OCI-LY7 (cell line): ENCODE measurements at regions not wholly inside any gene's neighbourhood (a gene's known extent, or its start where the extent isn't known, plus 50 kb on each side); places are given as distances from the start of the nearest gene placed in this dataset.

Experiments used
- BruUV-seq: library from RNA; stranded (reverse); fragments of 400-500 nt; replicated peaks from 2 replicates; lab custom pipeline; 2021; lab: Mats Ljungman, UMichigan
- CTCF ChIA-PET: fragments of 300-600 bp; sonication (Branson Sonifier 250); formaldehyde crosslinking; loops from one replicate; lab custom pipeline; 2022; ENCODE audit warnings: antibody characterized with exemption; ENCODE audit not compliant: unreplicated experiment; lab: Charles Lee
- POLR2A ChIA-PET: fragments of 300-600 bp; sonication (Branson Sonifier 250); formaldehyde crosslinking; loops from one replicate; lab custom pipeline; 2022; ENCODE audit warnings: antibody characterized with exemption; lab: Charles Lee
- DNase-seq: peaks from one replicate; pipeline ENCODE4 v3.0.0-alpha.2; 2015; ENCODE audit warnings: low spot score
- H2AFZ ChIP-seq: fragments of 200-600 bp; sonication (generic), shearing (Covaris generic); 2 replicates; pipeline ENCODE4 v1.6.1; 2014; ENCODE audit warnings: mild to moderate bottlenecking, antibody characterized with exemption, low read length, moderate library complexity
- H3K27ac ChIP-seq: fragments of 200-600 bp; sonication (generic); 2 replicates; pipeline ENCODE4 v1.5.1; 2014; ENCODE audit warnings: mixed run types, low read depth, mild to moderate bottlenecking, moderate library complexity, low read length, inconsistent platforms; ENCODE audit not compliant: poor library complexity, severe bottlenecking
- H3K36me3 ChIP-seq: fragments of 200-600 bp; sonication (generic); 2 replicates; pipeline ENCODE4 v1.6.1; 2014; ENCODE audit warnings: mild to moderate bottlenecking, antibody characterized with exemption, low read length, moderate library complexity, mixed read lengths; ENCODE audit not compliant: insufficient read depth
- H3K4me1 ChIP-seq: fragments of 200-600 bp; sonication (generic); 2 replicates; pipeline ENCODE4 v1.5.1; 2014; ENCODE audit warnings: mild to moderate bottlenecking, low read length; ENCODE audit not compliant: insufficient read depth, poor library complexity, severe bottlenecking
- H3K4me2 ChIP-seq: fragments of 200-600 bp; sonication (generic); 2 replicates; pipeline ENCODE4 v1.6.1; 2014; ENCODE audit warnings: mild to moderate bottlenecking, low read length
- H3K4me3 ChIP-seq: fragments of 200-600 bp; sonication (generic); 2 replicates; pipeline ENCODE4 v1.5.1; 2014; ENCODE audit warnings: mild to moderate bottlenecking, low read depth, low read length; ENCODE audit not compliant: poor library complexity, severe bottlenecking
- H3K79me2 ChIP-seq: fragments of 200-600 bp; sonication (generic); 2 replicates; pipeline ENCODE4 v1.6.1; 2016; ENCODE audit warnings: low read depth, mild to moderate bottlenecking, low read length, moderate library complexity, mixed read lengths; ENCODE audit not compliant: insufficient read depth
- H3K9me2 ChIP-seq: fragments of 200-600 bp; sonication (generic); 2 replicates; pipeline ENCODE4 v1.6.1; 2016; ENCODE audit warnings: mild to moderate bottlenecking, low read length, mixed read lengths; ENCODE audit not compliant: insufficient read depth
- H3K9me3 ChIP-seq: fragments of 200-600 bp; sonication (generic); 2 replicates; pipeline ENCODE4 v1.6.1; 2014; ENCODE audit warnings: mild to moderate bottlenecking, mixed run types, low read length, mixed read lengths
- H4K20me1 ChIP-seq: fragments of 200-600 bp; sonication (generic); 2 replicates; pipeline ENCODE4 v1.6.1; 2014; ENCODE audit warnings: mild to moderate bottlenecking, antibody characterized with exemption, low read length, moderate library complexity, mixed read lengths; ENCODE audit not compliant: insufficient read depth
- EZH2phosphoT487 ChIP-seq: fragments of 200-600 bp; sonication (generic); IDR thresholded peaks from 2 replicates; pipeline ENCODE4 v1.6.1; 2018; ENCODE audit warnings: low read depth, borderline replicate concordance, mild to moderate bottlenecking, mixed run types, antibody characterized with exemption, low read length, moderate library complexity, mixed read lengths
- intact Hi-C: fragments of 100-400 bp; cut with micrococcal nuclease; formaldehyde crosslinking; loops from one replicate; pipeline ENCODE4 v1.10.0; 2022; ENCODE audit not compliant: unreplicated experiment
- TF ChIP-seq, protein P1 (sequence below): fragments of 200-600 bp; sonication (generic); conservative IDR thresholded peaks from 2 replicates; pipeline ENCODE4 v1.5.1; 2014; ENCODE audit warnings: mild to moderate bottlenecking, antibody characterized with exemption, low read length, moderate library complexity, mixed read lengths

DNA sequence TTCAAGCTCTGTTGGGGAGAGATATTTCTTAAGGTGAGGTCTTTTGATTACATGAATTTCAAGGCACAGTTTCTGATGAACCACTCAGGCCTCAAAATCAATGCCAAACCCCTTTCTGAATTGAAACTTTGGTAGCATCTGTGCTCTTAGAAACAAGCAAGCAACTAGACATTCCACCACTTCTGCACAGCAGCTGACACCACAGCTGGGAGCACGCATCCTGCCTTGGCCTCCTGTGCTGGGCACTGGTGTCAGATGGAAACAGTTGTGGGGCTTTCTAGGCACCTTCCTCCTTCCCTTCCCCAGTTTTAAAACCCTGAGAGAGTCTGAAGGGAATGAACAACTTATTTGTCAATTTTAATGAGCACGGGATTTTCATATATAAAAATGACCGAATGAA is 360.2 kb downstream of the ADGRL2 start:
- Histone ChIP-seq H3K4me3 (no peak overlapping the region), H2AFZ (peak overlapping the region; percentile 50; the same call in 1 of the 2 replicates), H3K4me2 (no peak overlapping the region), H3K36me3 (no peaks in the 10 kb centered on the region), H4K20me1 (no peaks in the 10 kb centered on the region), H3K9me3 (no peaks in the 10 kb centered on the region), H3K9me2 (peaks cover 4% of the 10 kb centered on the region), H3K79me2 (no peaks in the 10 kb centered on the region), H3K27ac (no peak overlapping the region), H3K4me1 (no peaks in the 10 kb centered on the region)
- ChIA-PET POLR2A (no interaction called here), CTCF (no interaction called here)
- BruUV-seq = no TSS peak
- intact Hi-C loops = no loop called here
- no peak for DNase-seq
- TF ChIP-seq, protein P1, sequence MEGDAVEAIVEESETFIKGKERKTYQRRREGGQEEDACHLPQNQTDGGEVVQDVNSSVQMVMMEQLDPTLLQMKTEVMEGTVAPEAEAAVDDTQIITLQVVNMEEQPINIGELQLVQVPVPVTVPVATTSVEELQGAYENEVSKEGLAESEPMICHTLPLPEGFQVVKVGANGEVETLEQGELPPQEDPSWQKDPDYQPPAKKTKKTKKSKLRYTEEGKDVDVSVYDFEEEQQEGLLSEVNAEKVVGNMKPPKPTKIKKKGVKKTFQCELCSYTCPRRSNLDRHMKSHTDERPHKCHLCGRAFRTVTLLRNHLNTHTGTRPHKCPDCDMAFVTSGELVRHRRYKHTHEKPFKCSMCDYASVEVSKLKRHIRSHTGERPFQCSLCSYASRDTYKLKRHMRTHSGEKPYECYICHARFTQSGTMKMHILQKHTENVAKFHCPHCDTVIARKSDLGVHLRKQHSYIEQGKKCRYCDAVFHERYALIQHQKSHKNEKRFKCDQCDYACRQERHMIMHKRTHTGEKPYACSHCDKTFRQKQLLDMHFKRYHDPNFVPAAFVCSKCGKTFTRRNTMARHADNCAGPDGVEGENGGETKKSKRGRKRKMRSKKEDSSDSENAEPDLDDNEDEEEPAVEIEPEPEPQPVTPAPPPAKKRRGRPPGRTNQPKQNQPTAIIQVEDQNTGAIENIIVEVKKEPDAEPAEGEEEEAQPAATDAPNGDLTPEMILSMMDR = no peak
- TF ChIP-seq EZH2phosphoT487 = no peak

DNA sequence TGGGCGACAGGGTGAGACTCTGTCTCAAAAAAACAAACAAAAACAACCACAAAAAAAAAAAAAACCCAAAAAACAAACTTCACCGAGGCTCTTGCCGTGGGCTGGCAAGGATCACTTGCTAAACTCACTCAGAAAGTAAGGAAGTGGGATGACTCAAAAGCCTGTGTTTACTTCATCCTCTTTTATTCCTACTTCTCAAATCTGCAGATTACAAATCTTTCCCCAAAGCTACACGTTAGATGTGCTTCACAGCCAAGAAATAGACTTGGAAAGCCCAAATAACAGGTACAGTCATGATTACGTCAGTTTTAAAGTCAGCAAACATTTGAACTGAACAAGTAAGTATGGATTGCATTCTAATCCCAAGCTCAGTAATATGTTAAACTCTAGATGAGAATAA is 359.3 kb downstream of the ADGRL2 start:
- no peak overlapping the region for H3K27ac ChIP-seq
- CTCF ChIA-PET = no interaction called here
- no peak overlapping the region for H2AFZ ChIP-seq
- no peaks in the 10 kb centered on the region for H3K79me2 ChIP-seq
- H3K4me3 ChIP-seq = no peak overlapping the region
- no peaks in the 10 kb centered on the region for H3K36me3 ChIP-seq
- no peaks in the 10 kb centered on the region for H3K4me1 ChIP-seq
- no TSS peak for BruUV-seq
- intact Hi-C loops = no loop called here
- no peak for TF ChIP-seq EZH2phosphoT487
- TF ChIP-seq, protein P1 = no peak
- POLR2A ChIA-PET = no interaction called here
- peaks cover 3% of the 10 kb centered on the region; the same call in 1 of the 2 replicates for H3K9me2 ChIP-seq
- no peak overlapping the region for H3K4me2 ChIP-seq
- DNase-seq = no peak
- H4K20me1 ChIP-seq = no peaks in the 10 kb centered on the region
- no peaks in the 10 kb centered on the region for H3K9me3 ChIP-seq

DNA sequence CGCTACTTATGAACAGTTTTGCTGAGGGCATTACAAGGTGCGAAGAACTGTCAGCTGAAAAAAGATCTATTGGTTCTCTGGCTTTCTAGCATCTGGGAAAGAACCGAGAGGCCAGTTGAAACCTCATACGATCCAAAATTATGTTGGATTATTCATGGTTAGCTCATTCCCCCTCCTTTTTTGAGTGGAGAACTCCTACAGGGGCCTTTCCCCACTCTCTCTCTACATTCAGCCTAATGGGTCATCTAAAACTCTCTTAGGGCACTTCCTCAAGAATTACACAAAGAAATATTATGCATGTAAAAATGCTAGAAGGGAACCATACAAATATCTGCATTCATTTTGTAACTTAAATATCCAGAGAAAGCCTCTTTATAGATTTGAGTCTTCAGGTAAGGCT is 358.2 kb downstream of the ADGRL2 start:
- intact Hi-C loops = no loop called here
- H3K36me3 ChIP-seq = no peaks in the 10 kb centered on the region
- no peaks in the 10 kb centered on the region for H3K4me1 ChIP-seq
- no peaks in the 10 kb centered on the region for H3K9me3 ChIP-seq
- H2AFZ ChIP-seq = no peak overlapping the region; the same call in 1 of the 2 replicates
- no peaks in the 10 kb centered on the region for H4K20me1 ChIP-seq
- no peak for TF ChIP-seq EZH2phosphoT487
- TF ChIP-seq, protein P1 = no peak
- peaks cover 3% of the 10 kb centered on the region; the same call in 1 of the 2 replicates for H3K9me2 ChIP-seq
- H3K4me3 ChIP-seq = no peak overlapping the region
- no peaks in the 10 kb centered on the region for H3K79me2 ChIP-seq
- H3K4me2 ChIP-seq = no peak overlapping the region
- POLR2A ChIA-PET = no interaction called here
- H3K27ac ChIP-seq = no peak overlapping the region
- CTCF ChIA-PET = no interaction called here
- BruUV-seq = no TSS peak
- no peak for DNase-seq
